ENCODE measurements at regions not wholly inside any gene's neighbourhood (a gene's known extent, or its start where the extent isn't known, plus 50 kb on each side); places are given as distances from the start of the nearest gene placed in this dataset.

- TF ChIP-seq, protein P1, sequence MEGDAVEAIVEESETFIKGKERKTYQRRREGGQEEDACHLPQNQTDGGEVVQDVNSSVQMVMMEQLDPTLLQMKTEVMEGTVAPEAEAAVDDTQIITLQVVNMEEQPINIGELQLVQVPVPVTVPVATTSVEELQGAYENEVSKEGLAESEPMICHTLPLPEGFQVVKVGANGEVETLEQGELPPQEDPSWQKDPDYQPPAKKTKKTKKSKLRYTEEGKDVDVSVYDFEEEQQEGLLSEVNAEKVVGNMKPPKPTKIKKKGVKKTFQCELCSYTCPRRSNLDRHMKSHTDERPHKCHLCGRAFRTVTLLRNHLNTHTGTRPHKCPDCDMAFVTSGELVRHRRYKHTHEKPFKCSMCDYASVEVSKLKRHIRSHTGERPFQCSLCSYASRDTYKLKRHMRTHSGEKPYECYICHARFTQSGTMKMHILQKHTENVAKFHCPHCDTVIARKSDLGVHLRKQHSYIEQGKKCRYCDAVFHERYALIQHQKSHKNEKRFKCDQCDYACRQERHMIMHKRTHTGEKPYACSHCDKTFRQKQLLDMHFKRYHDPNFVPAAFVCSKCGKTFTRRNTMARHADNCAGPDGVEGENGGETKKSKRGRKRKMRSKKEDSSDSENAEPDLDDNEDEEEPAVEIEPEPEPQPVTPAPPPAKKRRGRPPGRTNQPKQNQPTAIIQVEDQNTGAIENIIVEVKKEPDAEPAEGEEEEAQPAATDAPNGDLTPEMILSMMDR (IDR thresholded peaks at IDR 0.05) = no peak
- TF ChIP-seq POLR2A (IDR thresholded peaks at IDR 0.05) = no peak
Measured at GRCh38 chr10:71065659-71066058, 146.7 kb upstream of the UNC5B start.
